B cell (primary cell): ENCODE measurements at regions not wholly inside any gene's neighbourhood (a gene's known extent, or its start where the extent isn't known, plus 50 kb on each side); places are given as distances from the start of the nearest gene placed in this dataset.

Experiments used
- ATAC-seq: fragments of 200-7000 bp; cut with Tn5 transposase; one replicate; pipeline ENCODE4 v1.10.0; 2021; ENCODE audit warnings: low read depth, mild to moderate bottlenecking, moderate number of reproducible peaks, moderate library complexity
- CTCF ChIA-PET: fragments of 350-600 bp; sonication (Branson Sonifier 250); formaldehyde crosslinking; loops from one replicate; lab custom pipeline; 2021; ENCODE audit warnings: antibody characterized with exemption, inconsistent platforms; lab: Charles Lee
- POLR2A ChIA-PET: fragments of 350-600 bp; sonication (Branson Sonifier 250); formaldehyde crosslinking; loops from one replicate; lab custom pipeline; 2021; ENCODE audit warnings: antibody characterized with exemption; lab: Charles Lee
- DNase-seq: peaks from one replicate; pipeline ENCODE4 v3.0.0; 2013
- H2AFZ ChIP-seq: 2 replicates; pipeline ENCODE4 v1.6.1; 2012; ENCODE audit warnings: mild to moderate bottlenecking, low read depth, low read length; ENCODE audit not compliant: insufficient read depth, poor library complexity, severe bottlenecking
- H3K27ac ChIP-seq, 2 donors: 1 replicate in 1 of 2; 2 replicates in 1 of 2; pipeline ENCODE4 v1.5.1; 2012 to 2013; ENCODE audit warnings: low read length in 2 of 2, mild to moderate bottlenecking in 2 of 2, moderate library complexity in 1 of 2
- H3K27me3 ChIP-seq, 4 experiments: fragments of 200-600 bp in 1 of 4; sonication (generic) in 1 of 4; replicated peaks in 1 of 4; 1 replicate in 2 of 4; 2 replicates in 2 of 4; pipeline versions ENCODE4 v1.6.1 to v1.7.0; 2013 to 2016; ENCODE audit warnings: low read length in 3 of 4, mild to moderate bottlenecking in 2 of 4, mixed read lengths in 1 of 4, moderate library complexity in 1 of 4; ENCODE audit not compliant: insufficient read depth in 4 of 4, control insufficient read depth in 3 of 4; ENCODE audit errors: control extremely low read depth in 1 of 4
- H3K36me3 ChIP-seq, 2 experiments: replicated peaks in 1 of 2; 1 replicate in 1 of 2; 2 replicates in 1 of 2; pipeline versions ENCODE4 v1.6.1 to v1.7.1; 2013; ENCODE audit warnings: low read length in 1 of 2; ENCODE audit not compliant: insufficient read depth in 2 of 2, control insufficient read depth in 1 of 2; ENCODE audit errors: control extremely low read depth in 1 of 2, extremely low read depth in 1 of 2
- H3K4me1 ChIP-seq, 2 donors: fragments of 200-600 bp in 1 of 2; sonication (generic) in 1 of 2; 1 replicate in 1 of 2; 2 replicates in 1 of 2; pipeline versions ENCODE4 v1.5.1 to v1.6.1; 2013 to 2017; ENCODE audit warnings: low read length in 2 of 2; ENCODE audit not compliant: control insufficient read depth in 2 of 2, insufficient read depth in 2 of 2
- H3K4me2 ChIP-seq: replicated peaks from 2 replicates; pipeline ENCODE3; 2012; ENCODE audit warnings: mild to moderate bottlenecking, low read depth, low read length; ENCODE audit not compliant: poor library complexity, severe bottlenecking
- H3K4me3 ChIP-seq, 5 experiments: fragments of 200-600 bp in 1 of 5; sonication (generic) in 1 of 5; 1 replicate in 3 of 5; 2 replicates in 2 of 5; pipeline versions ENCODE4 v1.5.1 to v1.7.0; 2011 to 2016; ENCODE audit warnings: low read length in 4 of 5, mild to moderate bottlenecking in 4 of 5, low read depth in 2 of 5, control low read depth in 1 of 5, moderate library complexity in 1 of 5; ENCODE audit not compliant: insufficient read depth in 1 of 5; ENCODE audit errors: control extremely low read depth in 1 of 5, extremely low read depth in 1 of 5
- H3K79me2 ChIP-seq: fragments of 200-600 bp; sonication (generic); one replicate; pipeline ENCODE4 v1.6.0; 2016; ENCODE audit warnings: low read length; ENCODE audit not compliant: control insufficient read depth, insufficient read depth
- H3K9ac ChIP-seq: fragments of 200-600 bp; sonication (generic); 2 replicates; pipeline ENCODE4 v1.6.1; 2017; ENCODE audit warnings: mild to moderate bottlenecking, low read length, moderate library complexity
- H3K9me3 ChIP-seq, 3 donors: one replicate each; pipeline versions ENCODE4 v1.6.1 to v1.7.1; 2013; ENCODE audit warnings: low read length in 2 of 3; ENCODE audit not compliant: control insufficient read depth in 2 of 3, insufficient read depth in 1 of 3; ENCODE audit errors: control extremely low read depth in 1 of 3
- H4K20me1 ChIP-seq: 2 replicates; pipeline ENCODE4 v1.6.0; 2012; ENCODE audit warnings: mild to moderate bottlenecking, low read length; ENCODE audit not compliant: insufficient read depth, control insufficient read depth, poor library complexity, severe bottlenecking
- H3K27ac Mint-ChIP-seq: one replicate; pipeline ENCODE4 v1.8.0; 2021; ENCODE audit warnings: mixed read lengths
- H3K27me3 Mint-ChIP-seq: one replicate; pipeline ENCODE4 v1.8.0; 2021; ENCODE audit warnings: mixed read lengths
- H3K4me1 Mint-ChIP-seq: one replicate; pipeline ENCODE4 v1.8.0; 2021; ENCODE audit warnings: mixed read lengths
- H3K4me3 Mint-ChIP-seq: one replicate; pipeline ENCODE4 v1.8.0; 2021; ENCODE audit warnings: mixed read lengths
- H3K9me3 Mint-ChIP-seq: one replicate; pipeline ENCODE4 v1.8.0; 2022; ENCODE audit warnings: mixed read lengths; ENCODE audit not compliant: insufficient read depth
- CTCF ChIP-seq: fragments of 200-600 bp; IDR thresholded peaks from one replicate; pipeline ENCODE4 v1.8.0; 2022; ENCODE audit warnings: antibody characterized with exemption, mild to moderate bottlenecking
- EZH2 ChIP-seq: IDR thresholded peaks from 2 replicates; pipeline ENCODE4 v1.6.1; 2012; ENCODE audit warnings: borderline replicate concordance, low read depth, mild to moderate bottlenecking, moderate library complexity, low read length; ENCODE audit not compliant: insufficient read depth, poor library complexity, severe bottlenecking
- WGBS: methylation state at CpG from one replicate; pipeline ENCODE4 v1.1.5; 2013; ENCODE audit warnings: missing lambda C conversion rate; ENCODE audit not compliant: insufficient coverage; 5-methylcytosine and 5-hydroxymethylcytosine counted together
- intact Hi-C: fragments of 100-400 bp; cut with micrococcal nuclease; formaldehyde crosslinking; loops from one replicate; pipeline ENCODE4 v1.10.0; 2022

GRCh38 chr14:79965896-79966295, 245.4 kb downstream of the DIO2 start:
- Mint-ChIP-seq H3K27ac (no peak overlapping the region), H3K9me3 (peaks cover 4% of the 10 kb centered on the region), H3K4me1 (no peaks in the 10 kb centered on the region), H3K4me3 (no peak overlapping the region), H3K27me3 (no peaks in the 10 kb centered on the region)
- Histone ChIP-seq H3K79me2 (no peaks in the 10 kb centered on the region), H3K9ac (no peak overlapping the region), H4K20me1 (no peaks in the 10 kb centered on the region), H3K36me3 (no peaks in the 10 kb centered on the region), H2AFZ (no peak overlapping the region), H3K4me3 (no peak overlapping the region), H3K9me3 (peaks cover 0 to 3% (median 0%) of the 10 kb centered on the region in 3 donors), H3K27me3 (no peaks in the 10 kb centered on the region), H3K4me2 (no peak overlapping the region), H3K4me1 (no peaks in the 10 kb centered on the region), H3K27ac (no peak overlapping the region)
- no peak for ATAC-seq
- intact Hi-C loops, result no loop called here
- ChIA-PET POLR2A (no interaction called here), CTCF (no interaction called here)
- WGBS, result 94% methylated on average over 2 of the region's 2 CpGs
- TF ChIP-seq EZH2 (no peak), CTCF (no peak)
- DNase-seq, result no peak

- ATAC-seq, result no peak
- Histone ChIP-seq H2AFZ (no peak overlapping the region), H3K36me3 (no peaks in the 10 kb centered on the region), H3K27me3 (no peaks in the 10 kb centered on the region), H3K4me3 (no peak overlapping the region), H3K9ac (no peak overlapping the region), H3K79me2 (no peaks in the 10 kb centered on the region), H3K27ac (no peak overlapping the region), H3K9me3 (peaks cover 0 to 3% (median 0%) of the 10 kb centered on the region in 3 donors), H4K20me1 (no peaks in the 10 kb centered on the region), H3K4me1 (no peaks in the 10 kb centered on the region), H3K4me2 (no peak overlapping the region)
- DNase-seq, result no peak
- no peak for TF ChIP-seq EZH2
- TF ChIP-seq CTCF, result no peak
- intact Hi-C loops, result no loop called here
- Mint-ChIP-seq H3K27me3 (no peaks in the 10 kb centered on the region), H3K9me3 (peaks cover 4% of the 10 kb centered on the region), H3K27ac (no peak overlapping the region), H3K4me3 (no peak overlapping the region), H3K4me1 (no peaks in the 10 kb centered on the region)
- POLR2A ChIA-PET, result no interaction called here
- whole genome bisulfite sequencing, result no CpG with 5 or more reads among the region's 2 CpGs
- CTCF ChIA-PET, result no interaction called here
Measured at GRCh38 chr14:79961197-79961596, 250.1 kb downstream of the DIO2 start.
